Thyroid gland (tissue), 4 donors: ENCODE measurements at regions not wholly inside any gene's neighbourhood (a gene's known extent, or its start where the extent isn't known, plus 50 kb on each side); places are given as distances from the start of the nearest gene placed in this dataset.

Experiments used
- DNase-seq, 2 donors: peaks; one replicate each; pipeline ENCODE4 v3.0.0-alpha.2; 2019
- H3K27ac ChIP-seq, 3 donors: fragments of 200-600 bp; sonication (generic); 1 replicate in 2 of 3; 2 replicates in 1 of 3; pipeline ENCODE4 v1.5.1; 2016 to 2019; ENCODE audit warnings: mild to moderate bottlenecking in 1 of 3, moderate library complexity in 1 of 3
- H3K27me3 ChIP-seq: fragments of 200-600 bp; sonication (generic); one replicate; pipeline ENCODE4 v1.5.1; 2019
- H3K36me3 ChIP-seq, 2 donors: fragments of 200-600 bp; sonication (generic); one replicate each; pipeline ENCODE4 v1.5.1; 2016 to 2019
- H3K4me1 ChIP-seq, 2 donors: fragments of 200-600 bp; sonication (generic); one replicate each; pipeline ENCODE4 v1.5.1; 2017 to 2019
- H3K4me3 ChIP-seq, 3 donors: fragments of 200-600 bp; sonication (generic); replicated peaks in 1 of 3; 1 replicate in 2 of 3; 2 replicates in 1 of 3; pipeline ENCODE4 v1.5.1; 2016; ENCODE audit warnings: mild to moderate bottlenecking in 1 of 3
- H3K9me3 ChIP-seq: fragments of 200-600 bp; sonication (generic); one replicate; pipeline ENCODE4 v1.5.1; 2017
- CTCF ChIP-seq, 6 experiments: fragments of 200-600 bp in 3 of 6; fragments of 450-650 bp in 3 of 6; sonication (generic) in 3 of 6; IDR thresholded peaks; one replicate each; pipeline ENCODE4 v1.5.1; 2016 to 2019; ENCODE audit warnings: antibody characterized with exemption in 6 of 6, mild to moderate bottlenecking in 2 of 6, inconsistent platforms in 1 of 6, moderate library complexity in 1 of 6
- POLR2A ChIP-seq, 2 donors: fragments of 450-650 bp; IDR thresholded peaks; one replicate each; pipeline ENCODE4 v1.6.1; 2017; ENCODE audit warnings: antibody characterized with exemption in 2 of 2, mild to moderate bottlenecking in 2 of 2, moderate library complexity in 1 of 2
- WGBS, 2 donors: methylation state at CpG; one replicate each; pipeline ENCODE4 v1.1.5; 2017; 5-methylcytosine and 5-hydroxymethylcytosine counted together
- intact Hi-C: fragments of 100-400 bp; cut with DNase I; formaldehyde crosslinking; loops from one replicate; pipeline ENCODE4 v1.15.1; 2023

- Histone ChIP-seq H3K4me3 (no peak overlapping the region), H3K9me3 (no peaks in the 10 kb centered on the region), H3K36me3 (no peaks in the 10 kb centered on the region), H3K27ac (no peak overlapping the region), H3K4me1 (no peaks in the 10 kb centered on the region), H3K27me3 (no peaks in the 10 kb centered on the region)
- TF ChIP-seq POLR2A (IDR thresholded peaks at IDR 0.05) (no peak), CTCF (IDR thresholded peaks at IDR 0.05) (no peak)
- WGBS, 2 donors = 71 to 72% methylated on average over 1 of the region's 1 CpG
- no peak for DNase-seq
- intact Hi-C loops = no loop called here
Measured at GRCh38 chr11:103680826-103681225, 355.6 kb upstream of the DDI1 start.

- no peaks in the 10 kb centered on the region for H3K36me3 ChIP-seq
- intact Hi-C loops = no loop called here
- H3K27ac ChIP-seq = no peak overlapping the region
- TF ChIP-seq CTCF (IDR thresholded peaks at IDR 0.05) (no peak), POLR2A (IDR thresholded peaks at IDR 0.05) (no peak)
- H3K27me3 ChIP-seq = no peaks in the 10 kb centered on the region
- DNase-seq = no peak
- no peak overlapping the region for H3K4me3 ChIP-seq
- H3K9me3 ChIP-seq = no peaks in the 10 kb centered on the region
- 73 to 78% methylated on average over 7 of the region's 7 CpGs for WGBS, 2 donors
- H3K4me1 ChIP-seq = no peaks in the 10 kb centered on the region
Measured at GRCh38 chr11:103681855-103682254, 354.6 kb upstream of the DDI1 start.

- H3K36me3 ChIP-seq = no peaks in the 10 kb centered on the region
- DNase-seq = peak; percentile 22 to 47
- no peak overlapping the region for H3K4me3 ChIP-seq
- no peaks in the 10 kb centered on the region for H3K4me1 ChIP-seq
- intact Hi-C loops = no loop called here
- no peaks in the 10 kb centered on the region for H3K9me3 ChIP-seq
- no peaks in the 10 kb centered on the region for H3K27me3 ChIP-seq
- H3K27ac ChIP-seq = no peak overlapping the region
- 12 to 14% methylated on average over 8 of the region's 8 CpGs for WGBS, 2 donors
- TF ChIP-seq CTCF (IDR thresholded peaks at IDR 0.05) (peak; percentile 15 to 71 (median 55)), POLR2A (IDR thresholded peaks at IDR 0.05) (no peak)
Measured at GRCh38 chr11:103682318-103683184, 353.9 kb upstream of the DDI1 start.

- H3K27me3 ChIP-seq = no peaks in the 10 kb centered on the region
- H3K27ac ChIP-seq = no peak overlapping the region
- no peaks in the 10 kb centered on the region for H3K4me1 ChIP-seq
- H3K36me3 ChIP-seq = no peaks in the 10 kb centered on the region
- no peaks in the 10 kb centered on the region for H3K9me3 ChIP-seq
- 91 to 99% methylated on average over 2 of the region's 2 CpGs for WGBS, 2 donors
- TF ChIP-seq CTCF (IDR thresholded peaks at IDR 0.05) (no peak), POLR2A (IDR thresholded peaks at IDR 0.05) (no peak)
- no peak overlapping the region for H3K4me3 ChIP-seq
- intact Hi-C loops = no loop called here
- DNase-seq = no peak
Measured at GRCh38 chr11:103683576-103683975, 352.9 kb upstream of the DDI1 start.

GRCh38 chr11:103688924-103689323 lies 347.5 kb upstream of the DDI1 start:
- intact Hi-C loops = no loop called here
- Histone ChIP-seq H3K4me1 (no peaks in the 10 kb centered on the region), H3K4me3 (no peak overlapping the region), H3K27me3 (no peaks in the 10 kb centered on the region), H3K36me3 (no peaks in the 10 kb centered on the region), H3K9me3 (no peaks in the 10 kb centered on the region), H3K27ac (no peak overlapping the region)
- DNase-seq = no peak
- TF ChIP-seq POLR2A (IDR thresholded peaks at IDR 0.05) (no peak), CTCF (IDR thresholded peaks at IDR 0.05) (no peak)
- WGBS, 2 donors = 60 to 61% methylated on average over 3 of the region's 3 CpGs
